ENCODE measurements at regions not wholly inside any gene's neighbourhood (a gene's known extent, or its start where the extent isn't known, plus 50 kb on each side); places are given as distances from the start of the nearest gene placed in this dataset.
"Not testable (repeated sequence)": the region's sequence is repeated elsewhere in the genome, so short reads cannot be mapped to it uniquely, and the experiment has no call there.

GRCh38 chr5:163821142-163821541 is 315.7 kb downstream of the MAT2B start:
- DNase-seq (ENCODE audit: low read depth, low spot score), result no peak
- in situ Hi-C loops (cut with HindIII; ENCODE audit: low pct_unique_long_range_greater_than_20kb, low sequenced_read_pairs), result no loop called here

- in situ Hi-C loops (cut with HindIII; ENCODE audit: low pct_unique_long_range_greater_than_20kb, low sequenced_read_pairs), result no loop called here
- no peak for DNase-seq (ENCODE audit: low read depth, low spot score)
These were observed 317.1 kb downstream of the MAT2B start for GRCh38 chr5:163822548-163822947.

GRCh38 chr5:163825661-163826060 is 320.2 kb downstream of the MAT2B start:
- in situ Hi-C loops (cut with HindIII; ENCODE audit: low pct_unique_long_range_greater_than_20kb, low sequenced_read_pairs), result no loop called here
- no peak for DNase-seq (ENCODE audit: low read depth, low spot score)

GRCh38 chr5:163826201-163826600 is 320.8 kb downstream of the MAT2B start:
- in situ Hi-C loops (cut with HindIII; ENCODE audit: low pct_unique_long_range_greater_than_20kb, low sequenced_read_pairs), result no loop called here
- no peak for DNase-seq (ENCODE audit: low read depth, low spot score)

- no peak for DNase-seq (ENCODE audit: low read depth, low spot score)
- in situ Hi-C loops (cut with HindIII; ENCODE audit: low pct_unique_long_range_greater_than_20kb, low sequenced_read_pairs), result no loop called here
These were observed 326.7 kb downstream of the MAT2B start for GRCh38 chr5:163832155-163832554.

GRCh38 chr5:163838738-163839137 is 333.3 kb downstream of the MAT2B start:
- DNase-seq (ENCODE audit: low read depth, low spot score), result no peak
- in situ Hi-C loops (cut with HindIII; ENCODE audit: low pct_unique_long_range_greater_than_20kb, low sequenced_read_pairs), result no loop called here

DNA sequence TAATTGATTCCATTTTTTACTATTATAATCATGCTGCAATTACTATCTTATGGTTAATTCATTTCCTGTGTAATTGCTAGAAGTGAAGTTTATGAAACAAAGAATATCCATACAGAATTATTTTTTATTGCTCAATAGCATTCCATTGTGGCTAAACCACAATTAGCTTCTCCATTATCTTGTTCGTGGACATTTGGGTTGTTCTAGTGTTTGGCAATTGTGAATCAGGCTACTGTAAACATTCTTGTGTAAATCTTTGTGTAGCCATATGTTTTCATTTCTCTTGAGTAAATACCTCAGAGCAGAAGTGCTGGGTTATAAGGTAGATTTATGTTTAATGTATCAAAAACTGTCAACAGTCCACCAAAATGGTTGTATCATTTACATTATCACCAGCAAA is 341.1 kb downstream of the MAT2B start:
- in situ Hi-C loops (cut with HindIII; ENCODE audit: low pct_unique_long_range_greater_than_20kb, low sequenced_read_pairs), result no loop called here
- DNase-seq (ENCODE audit: low read depth, low spot score), result no peak

DNA sequence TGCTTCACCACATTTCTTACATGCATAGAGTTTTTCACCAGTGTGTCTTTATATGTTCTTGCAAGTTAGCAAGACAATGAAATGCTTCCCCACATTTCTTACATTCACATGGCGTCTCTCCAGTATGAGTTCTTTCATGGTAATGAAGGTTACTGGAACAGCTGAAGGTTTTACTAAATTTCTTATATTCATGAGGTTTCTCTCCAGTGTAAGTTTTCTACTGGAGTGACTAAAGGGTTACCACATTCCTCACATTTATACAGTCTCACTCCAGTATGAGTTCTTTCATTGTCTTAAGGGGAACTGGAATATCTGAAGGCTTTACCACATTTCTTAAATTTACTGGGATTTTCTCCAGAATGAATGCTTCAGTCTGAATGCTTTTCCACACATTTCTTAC is 350.3 kb downstream of the MAT2B start:
- in situ Hi-C loops (cut with HindIII; ENCODE audit: low pct_unique_long_range_greater_than_20kb, low sequenced_read_pairs), result no loop called here

GRCh38 chr5:163861670-163862069 is 356.3 kb downstream of the MAT2B start:
- in situ Hi-C loops (cut with HindIII; ENCODE audit: low pct_unique_long_range_greater_than_20kb, low sequenced_read_pairs), result no loop called here
- no peak for DNase-seq (ENCODE audit: low read depth, low spot score)

More for the DNA sequence above, 350.3 kb downstream of the MAT2B start:
- DNase-seq (ENCODE audit: low read depth, low spot score), result no peak

DNA sequence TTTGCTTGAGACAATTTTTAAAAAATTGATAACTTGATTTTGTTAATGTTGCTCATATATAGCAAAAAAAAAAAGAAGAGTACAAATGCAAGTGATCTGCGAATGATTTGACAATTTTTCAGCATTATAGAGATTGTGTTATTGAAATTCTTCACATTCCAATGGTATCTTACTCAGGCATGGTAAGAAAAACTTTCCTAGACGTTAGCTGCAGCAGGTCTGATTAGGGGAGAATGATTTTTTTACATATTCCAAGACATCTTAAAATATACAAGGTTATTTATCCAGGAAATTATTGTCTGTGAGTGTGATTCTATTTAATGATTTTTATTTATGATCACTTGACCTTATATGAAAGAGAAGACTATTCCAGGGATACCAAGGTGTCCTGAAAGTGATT is 361.9 kb downstream of the MAT2B start:
- DNase-seq (ENCODE audit: low read depth, low spot score), result no peak
- in situ Hi-C loops (cut with HindIII; ENCODE audit: low pct_unique_long_range_greater_than_20kb, low sequenced_read_pairs), result no loop called here

DNA sequence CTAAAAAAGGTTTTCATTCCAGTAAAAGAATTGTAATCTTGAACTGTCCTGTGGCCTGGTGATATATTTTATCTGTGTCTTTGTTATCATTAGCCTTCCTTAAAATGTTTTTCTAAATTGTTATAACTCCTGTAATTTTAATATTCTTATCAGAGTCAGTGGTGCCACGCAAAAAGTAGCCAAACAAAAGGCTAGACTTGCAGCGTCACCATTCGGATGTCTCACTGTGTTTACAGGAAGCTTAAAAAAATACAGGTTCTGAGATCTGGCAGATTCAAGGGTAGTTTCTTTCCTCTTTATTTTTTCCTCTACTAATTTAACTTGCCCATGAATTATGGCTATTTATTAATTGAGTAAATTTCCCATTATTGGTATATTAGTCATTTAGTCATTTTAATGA is 362.3 kb downstream of the MAT2B start:
- in situ Hi-C loops (cut with HindIII; ENCODE audit: low pct_unique_long_range_greater_than_20kb, low sequenced_read_pairs), result no loop called here
- DNase-seq (ENCODE audit: low read depth, low spot score), result no peak

GRCh38 chr5:163869581-163869980 is 364.2 kb downstream of the MAT2B start:
- DNase-seq (ENCODE audit: low read depth, low spot score), result no peak
- in situ Hi-C loops (cut with HindIII; ENCODE audit: low pct_unique_long_range_greater_than_20kb, low sequenced_read_pairs), result no loop called here

DNA sequence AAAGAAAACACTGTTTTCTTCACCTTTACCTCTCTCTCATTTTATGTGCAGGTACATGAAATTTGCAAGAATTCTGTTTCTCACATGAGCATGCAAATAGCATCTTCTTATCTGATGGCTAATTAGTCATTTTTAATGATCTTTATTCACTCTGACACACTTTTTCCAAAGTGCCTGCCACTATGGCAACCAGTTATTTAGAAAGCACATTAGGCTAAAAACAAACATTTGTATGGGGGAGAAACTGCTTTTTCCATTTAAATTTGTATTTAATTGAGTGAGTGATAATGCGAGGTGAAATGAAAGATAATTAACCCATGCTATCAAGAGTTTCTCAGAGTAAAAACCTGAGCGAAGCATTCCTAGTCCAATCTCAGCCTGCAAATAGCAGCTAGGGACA is 365.0 kb downstream of the MAT2B start:
- DNase-seq (ENCODE audit: low read depth, low spot score), result no peak
- in situ Hi-C loops (cut with HindIII; ENCODE audit: low pct_unique_long_range_greater_than_20kb, low sequenced_read_pairs), result no loop called here

GRCh38 chr5:163874431-163874830 is 369.0 kb downstream of the MAT2B start:
- no peak for DNase-seq (ENCODE audit: low read depth, low spot score)
- in situ Hi-C loops (cut with HindIII; ENCODE audit: low pct_unique_long_range_greater_than_20kb, low sequenced_read_pairs), result no loop called here

DNA sequence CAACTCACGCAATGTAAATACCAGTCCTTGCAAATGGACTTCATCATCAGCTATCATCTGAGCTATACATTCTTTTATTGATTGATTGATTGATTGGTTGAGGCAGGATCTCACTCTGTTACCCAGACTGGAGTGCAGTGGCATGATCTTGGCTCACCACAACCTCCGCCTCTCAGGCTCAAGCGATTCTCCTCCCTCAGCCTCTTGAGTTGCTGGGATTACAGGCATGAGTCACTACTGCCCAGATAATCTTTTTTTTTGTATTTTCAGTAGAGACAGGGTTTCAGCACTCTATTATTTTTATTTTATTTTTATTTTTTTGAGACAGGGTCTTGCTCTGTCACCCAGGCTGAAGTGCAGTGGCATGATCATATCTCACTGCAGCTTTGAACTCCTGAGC is 369.5 kb downstream of the MAT2B start:
- DNase-seq (ENCODE audit: low read depth, low spot score), result not testable (repeated sequence)

DNA sequence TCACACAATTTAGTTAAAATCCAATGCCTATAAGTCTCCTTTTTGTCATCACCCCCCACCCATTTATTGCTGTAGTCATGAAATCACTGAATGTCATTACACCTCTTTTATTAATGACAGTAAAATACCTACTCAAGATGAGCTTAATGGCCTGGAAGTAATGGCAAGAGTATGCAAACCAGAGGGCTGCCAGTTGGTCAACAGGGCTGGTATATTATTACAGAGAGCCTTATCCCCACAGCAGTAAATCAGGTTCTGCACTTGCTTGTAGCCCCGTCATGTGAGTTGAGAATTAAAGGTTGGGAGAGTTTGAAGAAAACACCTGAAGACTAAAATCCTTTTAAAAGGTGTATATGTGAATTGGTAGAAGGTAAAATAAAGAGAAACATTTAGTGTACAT is 372.4 kb downstream of the MAT2B start:
- in situ Hi-C loops (cut with HindIII; ENCODE audit: low pct_unique_long_range_greater_than_20kb, low sequenced_read_pairs), result no loop called here
- no peak for DNase-seq (ENCODE audit: low read depth, low spot score)

More for the DNA sequence above, 369.5 kb downstream of the MAT2B start:
- in situ Hi-C loops (cut with HindIII; ENCODE audit: low pct_unique_long_range_greater_than_20kb, low sequenced_read_pairs), result not testable (repeated sequence)

- in situ Hi-C loops (cut with HindIII; ENCODE audit: low pct_unique_long_range_greater_than_20kb, low sequenced_read_pairs), result no loop called here
- DNase-seq (ENCODE audit: low read depth, low spot score), result no peak
These were observed 373.1 kb downstream of the MAT2B start for GRCh38 chr5:163878490-163878889.

GRCh38 chr5:163880302-163880701 is 374.9 kb downstream of the MAT2B start:
- in situ Hi-C loops (cut with HindIII; ENCODE audit: low pct_unique_long_range_greater_than_20kb, low sequenced_read_pairs), result no loop called here

GRCh38 chr5:163885117-163885516 is 379.7 kb downstream of the MAT2B start:
- in situ Hi-C loops (cut with HindIII; ENCODE audit: low pct_unique_long_range_greater_than_20kb, low sequenced_read_pairs), result no loop called here
- no peak for DNase-seq (ENCODE audit: low read depth, low spot score)

More at GRCh38 chr5:163880302-163880701, 374.9 kb downstream of the MAT2B start:
- no peak for DNase-seq (ENCODE audit: low read depth, low spot score)

- DNase-seq (ENCODE audit: low read depth, low spot score), result no peak
- in situ Hi-C loops (cut with HindIII; ENCODE audit: low pct_unique_long_range_greater_than_20kb, low sequenced_read_pairs), result no loop called here
These were observed 382.4 kb downstream of the MAT2B start for GRCh38 chr5:163887854-163888253.

Data from SK-MEL-5 (cell line).